ENCODE measurements at regions not wholly inside any gene's neighbourhood (a gene's known extent, or its start where the extent isn't known, plus 50 kb on each side); places are given as distances from the start of the nearest gene placed in this dataset.

GRCh38 chr3:56997675-56998074 lies 62.8 kb upstream of the SPATA12 start:
- no peak overlapping the region for H3K4me3 ChIP-seq (ENCODE audit: low read depth, low read length)
- no peak overlapping the region for H3K27ac ChIP-seq
- H3K36me3 ChIP-seq = no peaks in the 10 kb centered on the region
- DNase-seq = no peak
- TF ChIP-seq CTCF (IDR thresholded peaks at IDR 0.05; ENCODE audit: low read depth, low read length) = no peak
- no peaks in the 10 kb centered on the region for H3K27me3 ChIP-seq (ENCODE audit: insufficient read depth, low read depth, severe bottlenecking)
- no peaks in the 10 kb centered on the region for H3K9me3 ChIP-seq (ENCODE audit: severe bottlenecking)

- H3K9me3 ChIP-seq (ENCODE audit: severe bottlenecking) = no peaks in the 10 kb centered on the region
- TF ChIP-seq CTCF (IDR thresholded peaks at IDR 0.05; ENCODE audit: low read depth, low read length) = no peak
- H3K36me3 ChIP-seq = no peaks in the 10 kb centered on the region
- no peak overlapping the region for H3K27ac ChIP-seq
- no peak for DNase-seq
- H3K27me3 ChIP-seq (ENCODE audit: insufficient read depth, low read depth, severe bottlenecking) = no peaks in the 10 kb centered on the region
- H3K4me3 ChIP-seq (ENCODE audit: low read depth, low read length) = no peak overlapping the region
Observed at GRCh38 chr3:56997041-56997440, 63.4 kb upstream of the SPATA12 start.

- Histone ChIP-seq H3K27me3 (ENCODE audit: insufficient read depth, low read depth, severe bottlenecking) (no peaks in the 10 kb centered on the region), H3K4me3 (ENCODE audit: low read depth, low read length) (no peak overlapping the region), H3K9me3 (ENCODE audit: severe bottlenecking) (no peaks in the 10 kb centered on the region)
Observed at GRCh38 chr3:56994391-56994790, 66.1 kb upstream of the SPATA12 start.

GRCh38 chr3:56990641-56991015 lies 69.8 kb upstream of the SPATA12 start:
- no peak for DNase-seq
- Histone ChIP-seq H3K27ac (no peak overlapping the region), H3K4me3 (ENCODE audit: low read depth, low read length) (no peak overlapping the region), H3K9me3 (ENCODE audit: severe bottlenecking) (no peaks in the 10 kb centered on the region), H3K27me3 (ENCODE audit: insufficient read depth, low read depth, severe bottlenecking) (no peaks in the 10 kb centered on the region), H3K36me3 (no peaks in the 10 kb centered on the region)
- no peak for TF ChIP-seq CTCF (IDR thresholded peaks at IDR 0.05; ENCODE audit: low read depth, low read length)

More at GRCh38 chr3:56994391-56994790, 66.1 kb upstream of the SPATA12 start:
- Histone ChIP-seq H3K36me3 (no peaks in the 10 kb centered on the region), H3K27ac (no peak overlapping the region)
- DNase-seq = no peak
- TF ChIP-seq CTCF (IDR thresholded peaks at IDR 0.05; ENCODE audit: low read depth, low read length) = no peak

- no peak for TF ChIP-seq CTCF (IDR thresholded peaks at IDR 0.05; ENCODE audit: low read depth, low read length)
- Histone ChIP-seq H3K4me3 (ENCODE audit: low read depth, low read length) (no peak overlapping the region), H3K27me3 (ENCODE audit: insufficient read depth, low read depth, severe bottlenecking) (no peaks in the 10 kb centered on the region), H3K9me3 (ENCODE audit: severe bottlenecking) (no peaks in the 10 kb centered on the region), H3K27ac (no peak overlapping the region), H3K36me3 (no peaks in the 10 kb centered on the region)
- DNase-seq = no peak
Observed at GRCh38 chr3:56989977-56990640, 70.4 kb upstream of the SPATA12 start.
